GM23338 (cell line): ENCODE measurements at regions not wholly inside any gene's neighbourhood (a gene's known extent, or its start where the extent isn't known, plus 50 kb on each side); places are given as distances from the start of the nearest gene placed in this dataset.

ENCODE experiments used
- ATAC-seq: fragments of 200-7000 bp; cut with Tn5 transposase; 3 replicates; pipeline ENCODE4 v1.9.1; 2020
- DNase-seq: peaks from one replicate; pipeline ENCODE4 v3.0.0-alpha.2; 2015; ENCODE audit warnings: low spot score
- H2AFZ ChIP-seq: fragments of 200-600 bp; sonication (generic); 2 replicates; pipeline ENCODE4 v1.8.0; 2016; ENCODE audit warnings: antibody characterized with exemption, mild to moderate bottlenecking, moderate library complexity
- H3F3A ChIP-seq: fragments of 200-600 bp; sonication (generic); replicated peaks from 2 replicates; pipeline ENCODE4 v1.8.0; 2017; ENCODE audit warnings: antibody characterized with exemption, mixed run types, low read depth
- H3K27ac ChIP-seq: fragments of 200-600 bp; sonication (generic); 2 replicates; pipeline ENCODE4 v1.6.1; 2016; ENCODE audit warnings: low read depth
- H3K27me3 ChIP-seq: fragments of 200-600 bp; sonication (generic); 2 replicates; pipeline ENCODE4 v1.8.0; 2016; ENCODE audit warnings: mild to moderate bottlenecking, mixed run types, moderate library complexity; ENCODE audit not compliant: insufficient read depth
- H3K36me3 ChIP-seq: fragments of 200-600 bp; sonication (generic); 2 replicates; pipeline ENCODE4 v1.8.0; 2016; ENCODE audit warnings: mild to moderate bottlenecking; ENCODE audit not compliant: insufficient read depth
- H3K4me1 ChIP-seq: fragments of 200-600 bp; sonication (generic); 2 replicates; pipeline ENCODE4 v1.8.0; 2016; ENCODE audit warnings: mild to moderate bottlenecking, moderate library complexity; ENCODE audit not compliant: insufficient read depth
- H3K4me2 ChIP-seq: fragments of 200-600 bp; sonication (generic); 2 replicates; pipeline ENCODE4 v1.7.1; 2017; ENCODE audit warnings: mixed run types
- H3K4me3 ChIP-seq: fragments of 200-600 bp; sonication (generic); 2 replicates; pipeline ENCODE4 v1.6.1; 2016; ENCODE audit warnings: mixed run types
- H3K79me2 ChIP-seq: fragments of 200-600 bp; sonication (generic); replicated peaks from 2 replicates; pipeline ENCODE4 v1.8.0; 2017; ENCODE audit warnings: mild to moderate bottlenecking; ENCODE audit not compliant: insufficient read depth
- H3K9me2 ChIP-seq: fragments of 200-600 bp; sonication (generic); 2 replicates; pipeline ENCODE4 v1.8.0; 2017; ENCODE audit not compliant: insufficient read depth
- H4K20me1 ChIP-seq: fragments of 200-600 bp; sonication (generic); replicated peaks from 2 replicates; pipeline ENCODE4 v1.8.0; 2017; ENCODE audit warnings: mild to moderate bottlenecking; ENCODE audit not compliant: insufficient read depth
- H3K27ac Mint-ChIP-seq: 2 replicates; pipeline ENCODE4 v1.8.0; 2020; ENCODE audit warnings: inconsistent platforms, mild to moderate bottlenecking, moderate library complexity, mixed read lengths
- H3K27me3 Mint-ChIP-seq: 3 replicates; pipeline ENCODE4 v1.8.0; 2022; ENCODE audit warnings: low read depth, mild to moderate bottlenecking, moderate library complexity, mixed read lengths, inconsistent platforms; ENCODE audit not compliant: insufficient read depth, poor library complexity
- H3K36me3 Mint-ChIP-seq: 3 replicates; pipeline ENCODE4 v1.8.0; 2021; ENCODE audit warnings: low read depth, mild to moderate bottlenecking, inconsistent platforms, moderate library complexity, mixed read lengths
- H3K4me1 Mint-ChIP-seq: 3 replicates; pipeline ENCODE4 v1.8.0; 2020; ENCODE audit warnings: mild to moderate bottlenecking, inconsistent platforms, mixed read lengths
- H3K4me3 Mint-ChIP-seq: 3 replicates; pipeline ENCODE4 v1.8.0; 2021; ENCODE audit warnings: moderate library complexity, mild to moderate bottlenecking, inconsistent platforms, mixed read lengths
- H3K9me3 Mint-ChIP-seq: 3 replicates; pipeline ENCODE4 v1.8.0; 2020; ENCODE audit warnings: moderate library complexity, mild to moderate bottlenecking, inconsistent platforms, mixed read lengths
- CREB1 ChIP-seq: fragments of 250-450 bp; sonication (Bioruptor Pico); IDR thresholded peaks from 2 replicates; pipeline ENCODE4 v1.5.0; 2020; ENCODE audit warnings: low read depth, mild to moderate bottlenecking, moderate library complexity
- CTCF ChIP-seq, 2 experiments: fragments of 200-600 bp in 1 of 2; sonication (generic) in 1 of 2; conservative IDR thresholded peaks; 2 replicates each; pipeline versions ENCODE4 v1.5.1 to v1.6.1; 2016 to 2017; ENCODE audit warnings: antibody characterized with exemption in 2 of 2, low read depth in 2 of 2, mild to moderate bottlenecking in 2 of 2, moderate library complexity in 1 of 2
- ETS1 ChIP-seq: IDR thresholded peaks from 2 replicates; pipeline ENCODE4 v1.6.1; 2016; ENCODE audit warnings: antibody characterized with exemption
- EZH2 ChIP-seq: fragments of 200-600 bp; sonication (generic); IDR thresholded peaks from one replicate; pipeline ENCODE4 v1.8.0; 2017; ENCODE audit warnings: antibody characterized with exemption, mild to moderate bottlenecking, low read depth; ENCODE audit not compliant: unreplicated experiment
- EZH2phosphoT487 ChIP-seq: fragments of 200-600 bp; sonication (generic); IDR thresholded peaks from one replicate; pipeline ENCODE4 v1.8.1; 2018; ENCODE audit warnings: antibody characterized with exemption; ENCODE audit not compliant: unreplicated experiment
- POLR2AphosphoS5 ChIP-seq: IDR thresholded peaks from 2 replicates; pipeline ENCODE4 v1.6.1; 2016; ENCODE audit warnings: antibody characterized with exemption, low read depth
- STAT1 ChIP-seq: IDR thresholded peaks from one replicate; pipeline ENCODE4 v1.6.1; 2016; ENCODE audit warnings: antibody characterized with exemption; ENCODE audit not compliant: unreplicated experiment
- ZNF331 ChIP-seq: fragments of 250-450 bp; sonication (Bioruptor Pico); IDR thresholded peaks from 2 replicates; pipeline ENCODE4 v1.5.0; 2020; ENCODE audit warnings: low read depth, mild to moderate bottlenecking, moderate library complexity
- TF ChIP-seq, protein P1 (sequence below): fragments of 250-450 bp; sonication (Bioruptor Pico); IDR thresholded peaks from 2 replicates; pipeline ENCODE4 v1.5.0; 2020; ENCODE audit warnings: mild to moderate bottlenecking, moderate library complexity
- TF ChIP-seq, protein P2 (sequence below): IDR thresholded peaks from one replicate; pipeline ENCODE4 v1.6.1; 2018; ENCODE audit warnings: antibody characterized with exemption; ENCODE audit not compliant: unreplicated experiment

GRCh38 chr5:32514806-32515205 lies 70.3 kb upstream of the ZFR start:
- no peak overlapping the region for H3K4me3 ChIP-seq
- Mint-ChIP-seq H3K4me1 (no peaks in the 10 kb centered on the region), H3K9me3 (no peaks in the 10 kb centered on the region), H3K36me3 (no peaks in the 10 kb centered on the region), H3K27ac (no peak overlapping the region), H3K27me3 (no peaks in the 10 kb centered on the region), H3K4me3 (no peak overlapping the region)
- H3K4me2 ChIP-seq: no peak overlapping the region
- DNase-seq (no peak), ATAC-seq (no peak)
- no peaks in the 10 kb centered on the region for H3K4me1 ChIP-seq
- H3K9me2 ChIP-seq: no peaks in the 10 kb centered on the region; the same call in 1 of the 2 replicates
- H3K27me3 ChIP-seq: no peaks in the 10 kb centered on the region
- TF ChIP-seq ZNF331 (CRISPR knock-in tag) (no peak), EZH2 (no peak)
- H3K79me2 ChIP-seq: no peaks in the 10 kb centered on the region
- no peak overlapping the region for H3K27ac ChIP-seq
- H2AFZ ChIP-seq: no peak overlapping the region
- no peaks in the 10 kb centered on the region for H3K36me3 ChIP-seq
- no peaks in the 10 kb centered on the region for H4K20me1 ChIP-seq
- H3F3A ChIP-seq: no peaks in the 10 kb centered on the region

- no peak overlapping the region for H2AFZ ChIP-seq
- no peak for ATAC-seq
- peaks cover under 1% of the 10 kb centered on the region; the same call in 1 of the 2 replicates for H3K4me1 ChIP-seq
- H3K36me3 ChIP-seq: no peaks in the 10 kb centered on the region
- H3K4me2 ChIP-seq: no peak overlapping the region
- Mint-ChIP-seq H3K27me3 (no peaks in the 10 kb centered on the region), H3K27ac (no peak overlapping the region), H3K36me3 (no peaks in the 10 kb centered on the region), H3K9me3 (no peaks in the 10 kb centered on the region), H3K4me3 (no peak overlapping the region), H3K4me1 (peaks cover 4% of the 10 kb centered on the region)
- H3K4me3 ChIP-seq: no peak overlapping the region
- no peaks in the 10 kb centered on the region for H3K79me2 ChIP-seq
- H3K9me2 ChIP-seq: no peaks in the 10 kb centered on the region; the same call in 1 of the 2 replicates
- DNase-seq: no peak
- no peaks in the 10 kb centered on the region for H3K27me3 ChIP-seq
- H4K20me1 ChIP-seq: no peaks in the 10 kb centered on the region
- no peaks in the 10 kb centered on the region for H3F3A ChIP-seq
- H3K27ac ChIP-seq: no peak overlapping the region
- no peak for TF ChIP-seq CTCF (conservative IDR thresholded peaks at IDR 0.05; ENCODE audit: low read depth in 2 of 2)
- no peak for TF ChIP-seq CREB1 (CRISPR knock-in tag)
- no peak for TF ChIP-seq ETS1
- no peak for TF ChIP-seq EZH2phosphoT487
- TF ChIP-seq STAT1: no peak
- TF ChIP-seq, protein P1, sequence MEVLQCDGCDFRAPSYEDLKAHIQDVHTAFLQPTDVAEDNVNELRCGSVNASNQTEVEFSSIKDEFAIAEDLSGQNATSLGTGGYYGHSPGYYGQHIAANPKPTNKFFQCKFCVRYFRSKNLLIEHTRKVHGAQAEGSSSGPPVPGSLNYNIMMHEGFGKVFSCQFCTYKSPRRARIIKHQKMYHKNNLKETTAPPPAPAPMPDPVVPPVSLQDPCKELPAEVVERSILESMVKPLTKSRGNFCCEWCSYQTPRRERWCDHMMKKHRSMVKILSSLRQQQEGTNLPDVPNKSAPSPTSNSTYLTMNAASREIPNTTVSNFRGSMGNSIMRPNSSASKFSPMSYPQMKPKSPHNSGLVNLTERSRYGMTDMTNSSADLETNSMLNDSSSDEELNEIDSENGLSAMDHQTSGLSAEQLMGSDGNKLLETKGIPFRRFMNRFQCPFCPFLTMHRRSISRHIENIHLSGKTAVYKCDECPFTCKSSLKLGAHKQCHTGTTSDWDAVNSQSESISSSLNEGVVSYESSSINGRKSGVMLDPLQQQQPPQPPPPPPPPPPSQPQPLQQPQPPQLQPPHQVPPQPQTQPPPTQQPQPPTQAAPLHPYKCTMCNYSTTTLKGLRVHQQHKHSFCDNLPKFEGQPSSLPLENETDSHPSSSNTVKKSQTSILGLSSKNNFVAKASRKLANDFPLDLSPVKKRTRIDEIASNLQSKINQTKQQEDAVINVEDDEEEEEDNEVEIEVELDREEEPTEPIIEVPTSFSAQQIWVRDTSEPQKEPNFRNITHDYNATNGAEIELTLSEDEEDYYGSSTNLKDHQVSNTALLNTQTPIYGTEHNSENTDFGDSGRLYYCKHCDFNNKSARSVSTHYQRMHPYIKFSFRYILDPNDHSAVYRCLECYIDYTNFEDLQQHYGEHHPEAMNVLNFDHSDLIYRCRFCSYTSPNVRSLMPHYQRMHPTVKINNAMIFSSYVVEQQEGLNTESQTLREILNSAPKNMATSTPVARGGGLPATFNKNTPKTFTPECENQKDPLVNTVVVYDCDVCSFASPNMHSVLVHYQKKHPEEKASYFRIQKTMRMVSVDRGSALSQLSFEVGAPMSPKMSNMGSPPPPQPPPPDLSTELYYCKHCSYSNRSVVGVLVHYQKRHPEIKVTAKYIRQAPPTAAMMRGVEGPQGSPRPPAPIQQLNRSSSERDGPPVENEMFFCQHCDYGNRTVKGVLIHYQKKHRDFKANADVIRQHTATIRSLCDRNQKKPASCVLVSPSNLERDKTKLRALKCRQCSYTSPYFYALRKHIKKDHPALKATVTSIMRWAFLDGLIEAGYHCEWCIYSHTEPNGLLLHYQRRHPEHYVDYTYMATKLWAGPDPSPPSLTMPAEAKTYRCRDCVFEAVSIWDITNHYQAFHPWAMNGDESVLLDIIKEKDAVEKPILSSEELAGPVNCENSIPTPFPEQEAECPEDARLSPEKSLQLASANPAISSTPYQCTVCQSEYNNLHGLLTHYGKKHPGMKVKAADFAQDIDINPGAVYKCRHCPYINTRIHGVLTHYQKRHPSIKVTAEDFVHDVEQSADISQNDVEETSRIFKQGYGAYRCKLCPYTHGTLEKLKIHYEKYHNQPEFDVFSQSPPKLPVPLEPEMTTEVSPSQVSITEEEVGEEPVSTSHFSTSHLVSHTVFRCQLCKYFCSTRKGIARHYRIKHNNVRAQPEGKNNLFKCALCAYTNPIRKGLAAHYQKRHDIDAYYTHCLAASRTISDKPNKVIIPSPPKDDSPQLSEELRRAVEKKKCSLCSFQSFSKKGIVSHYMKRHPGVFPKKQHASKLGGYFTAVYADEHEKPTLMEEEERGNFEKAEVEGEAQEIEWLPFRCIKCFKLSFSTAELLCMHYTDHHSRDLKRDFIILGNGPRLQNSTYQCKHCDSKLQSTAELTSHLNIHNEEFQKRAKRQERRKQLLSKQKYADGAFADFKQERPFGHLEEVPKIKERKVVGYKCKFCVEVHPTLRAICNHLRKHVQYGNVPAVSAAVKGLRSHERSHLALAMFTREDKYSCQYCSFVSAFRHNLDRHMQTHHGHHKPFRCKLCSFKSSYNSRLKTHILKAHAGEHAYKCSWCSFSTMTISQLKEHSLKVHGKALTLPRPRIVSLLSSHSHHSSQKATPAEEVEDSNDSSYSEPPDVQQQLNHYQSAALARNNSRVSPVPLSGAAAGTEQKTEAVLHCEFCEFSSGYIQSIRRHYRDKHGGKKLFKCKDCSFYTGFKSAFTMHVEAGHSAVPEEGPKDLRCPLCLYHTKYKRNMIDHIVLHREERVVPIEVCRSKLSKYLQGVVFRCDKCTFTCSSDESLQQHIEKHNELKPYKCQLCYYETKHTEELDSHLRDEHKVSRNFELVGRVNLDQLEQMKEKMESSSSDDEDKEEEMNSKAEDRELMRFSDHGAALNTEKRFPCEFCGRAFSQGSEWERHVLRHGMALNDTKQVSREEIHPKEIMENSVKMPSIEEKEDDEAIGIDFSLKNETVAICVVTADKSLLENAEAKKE (CRISPR knock-in tag): no peak
- TF ChIP-seq ZNF331 (CRISPR knock-in tag): no peak
- TF ChIP-seq, protein P2, sequence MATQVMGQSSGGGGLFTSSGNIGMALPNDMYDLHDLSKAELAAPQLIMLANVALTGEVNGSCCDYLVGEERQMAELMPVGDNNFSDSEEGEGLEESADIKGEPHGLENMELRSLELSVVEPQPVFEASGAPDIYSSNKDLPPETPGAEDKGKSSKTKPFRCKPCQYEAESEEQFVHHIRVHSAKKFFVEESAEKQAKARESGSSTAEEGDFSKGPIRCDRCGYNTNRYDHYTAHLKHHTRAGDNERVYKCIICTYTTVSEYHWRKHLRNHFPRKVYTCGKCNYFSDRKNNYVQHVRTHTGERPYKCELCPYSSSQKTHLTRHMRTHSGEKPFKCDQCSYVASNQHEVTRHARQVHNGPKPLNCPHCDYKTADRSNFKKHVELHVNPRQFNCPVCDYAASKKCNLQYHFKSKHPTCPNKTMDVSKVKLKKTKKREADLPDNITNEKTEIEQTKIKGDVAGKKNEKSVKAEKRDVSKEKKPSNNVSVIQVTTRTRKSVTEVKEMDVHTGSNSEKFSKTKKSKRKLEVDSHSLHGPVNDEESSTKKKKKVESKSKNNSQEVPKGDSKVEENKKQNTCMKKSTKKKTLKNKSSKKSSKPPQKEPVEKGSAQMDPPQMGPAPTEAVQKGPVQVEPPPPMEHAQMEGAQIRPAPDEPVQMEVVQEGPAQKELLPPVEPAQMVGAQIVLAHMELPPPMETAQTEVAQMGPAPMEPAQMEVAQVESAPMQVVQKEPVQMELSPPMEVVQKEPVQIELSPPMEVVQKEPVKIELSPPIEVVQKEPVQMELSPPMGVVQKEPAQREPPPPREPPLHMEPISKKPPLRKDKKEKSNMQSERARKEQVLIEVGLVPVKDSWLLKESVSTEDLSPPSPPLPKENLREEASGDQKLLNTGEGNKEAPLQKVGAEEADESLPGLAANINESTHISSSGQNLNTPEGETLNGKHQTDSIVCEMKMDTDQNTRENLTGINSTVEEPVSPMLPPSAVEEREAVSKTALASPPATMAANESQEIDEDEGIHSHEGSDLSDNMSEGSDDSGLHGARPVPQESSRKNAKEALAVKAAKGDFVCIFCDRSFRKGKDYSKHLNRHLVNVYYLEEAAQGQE: no peak
- TF ChIP-seq POLR2AphosphoS5: no peak
Measured at GRCh38 chr5:32512926-32513325, 68.4 kb upstream of the ZFR start.
